Peyer's patch (tissue), 4 donors: ENCODE measurements at regions not wholly inside any gene's neighbourhood (a gene's known extent, or its start where the extent isn't known, plus 50 kb on each side); places are given as distances from the start of the nearest gene placed in this dataset.

ENCODE experiments used
- POLR2A ChIP-seq, 2 donors: fragments of 450-650 bp; IDR thresholded peaks; one replicate each; pipeline ENCODE4 v1.5.1; 2017; ENCODE audit warnings: antibody characterized with exemption in 2 of 2, mild to moderate bottlenecking in 2 of 2, moderate library complexity in 2 of 2
- TF ChIP-seq, protein P1 (sequence below), 6 experiments: fragments of 450-650 bp in 4 of 6; fragments of 200-600 bp in 2 of 6; sonication (generic) in 1 of 6; IDR thresholded peaks; one replicate each; pipeline ENCODE4 v1.5.1; 2017 to 2019; ENCODE audit warnings: antibody characterized with exemption in 6 of 6, mild to moderate bottlenecking in 3 of 6, moderate library complexity in 1 of 6

DNA sequence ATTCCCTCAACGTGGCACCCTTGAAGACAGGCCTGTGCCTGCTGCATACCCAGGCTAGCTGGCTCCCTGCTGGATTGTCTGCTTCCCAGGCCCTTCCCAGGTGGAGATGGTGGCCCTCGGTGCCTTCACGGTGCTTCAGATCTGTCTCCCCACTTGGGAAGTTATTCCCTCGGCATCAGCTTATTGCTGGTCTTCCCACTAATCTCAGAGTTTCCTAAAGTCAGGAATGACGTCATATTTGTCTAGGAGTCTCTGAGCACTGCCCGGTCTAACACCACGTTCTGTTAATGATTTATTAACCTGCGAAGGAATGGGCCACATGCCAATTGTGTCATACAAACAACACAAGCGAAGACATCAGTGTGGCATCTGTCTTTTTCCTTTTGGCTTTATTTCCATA lies 269.8 kb upstream of the ID2 start:
- TF ChIP-seq, protein P1, sequence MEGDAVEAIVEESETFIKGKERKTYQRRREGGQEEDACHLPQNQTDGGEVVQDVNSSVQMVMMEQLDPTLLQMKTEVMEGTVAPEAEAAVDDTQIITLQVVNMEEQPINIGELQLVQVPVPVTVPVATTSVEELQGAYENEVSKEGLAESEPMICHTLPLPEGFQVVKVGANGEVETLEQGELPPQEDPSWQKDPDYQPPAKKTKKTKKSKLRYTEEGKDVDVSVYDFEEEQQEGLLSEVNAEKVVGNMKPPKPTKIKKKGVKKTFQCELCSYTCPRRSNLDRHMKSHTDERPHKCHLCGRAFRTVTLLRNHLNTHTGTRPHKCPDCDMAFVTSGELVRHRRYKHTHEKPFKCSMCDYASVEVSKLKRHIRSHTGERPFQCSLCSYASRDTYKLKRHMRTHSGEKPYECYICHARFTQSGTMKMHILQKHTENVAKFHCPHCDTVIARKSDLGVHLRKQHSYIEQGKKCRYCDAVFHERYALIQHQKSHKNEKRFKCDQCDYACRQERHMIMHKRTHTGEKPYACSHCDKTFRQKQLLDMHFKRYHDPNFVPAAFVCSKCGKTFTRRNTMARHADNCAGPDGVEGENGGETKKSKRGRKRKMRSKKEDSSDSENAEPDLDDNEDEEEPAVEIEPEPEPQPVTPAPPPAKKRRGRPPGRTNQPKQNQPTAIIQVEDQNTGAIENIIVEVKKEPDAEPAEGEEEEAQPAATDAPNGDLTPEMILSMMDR (IDR thresholded peaks at IDR 0.05): no peak
- TF ChIP-seq POLR2A (IDR thresholded peaks at IDR 0.05): no peak
